Prostate gland (tissue), 2 donors: ENCODE measurements at regions not wholly inside any gene's neighbourhood (a gene's known extent, or its start where the extent isn't known, plus 50 kb on each side); places are given as distances from the start of the nearest gene placed in this dataset.

Experiments used
- DNase-seq: peaks from one replicate; pipeline ENCODE4 v3.0.0-alpha.2; 2019; ENCODE audit warnings: low spot score
- H3K27ac ChIP-seq, 2 donors: fragments of 200-600 bp; sonication (generic); 2 replicates each; pipeline ENCODE4 v1.5.1; 2017 to 2019
- H3K27me3 ChIP-seq: fragments of 200-600 bp; sonication (generic); replicated peaks from 2 replicates; pipeline ENCODE4 v1.5.1; 2019; ENCODE audit not compliant: insufficient read depth
- H3K36me3 ChIP-seq, 2 donors: fragments of 200-600 bp; sonication (generic); 1 replicate in 1 of 2; 2 replicates in 1 of 2; pipeline versions ENCODE4 v1.5.1 to v1.8.1; 2017 to 2019
- H3K4me1 ChIP-seq: fragments of 200-600 bp; sonication (generic); replicated peaks from 2 replicates; pipeline ENCODE4 v1.5.1; 2019
- H3K4me3 ChIP-seq, 2 donors: fragments of 200-600 bp; sonication (generic); 2 replicates each; pipeline ENCODE4 v1.5.1; 2017 to 2019
- H3K9me3 ChIP-seq: fragments of 200-600 bp; sonication (generic); 2 replicates; pipeline ENCODE4 v1.5.1; 2017
- CTCF ChIP-seq, 4 experiments: fragments of 200-600 bp in 2 of 4; fragments of 450-650 bp in 2 of 4; sonication (generic) in 2 of 4; IDR thresholded peaks; 1 replicate in 3 of 4; 2 replicates in 1 of 4; pipeline ENCODE4 v1.5.1; 2016 to 2019; ENCODE audit warnings: antibody characterized with exemption in 4 of 4, mild to moderate bottlenecking in 2 of 4, moderate library complexity in 2 of 4
- POLR2A ChIP-seq: fragments of 450-650 bp; IDR thresholded peaks from one replicate; pipeline ENCODE4 v1.6.1; 2016; ENCODE audit warnings: antibody characterized with exemption, mild to moderate bottlenecking
- POLR2AphosphoS5 ChIP-seq: sonication (generic); formaldehyde crosslinking; IDR thresholded peaks from one replicate; pipeline ENCODE4 v1.6.1; 2017; ENCODE audit warnings: antibody characterized with exemption
- WGBS: methylation state at CpG from one replicate; pipeline ENCODE4 v1.1.5; 2018; 5-methylcytosine and 5-hydroxymethylcytosine counted together
- intact Hi-C: fragments of 100-400 bp; cut with DNase I; formaldehyde crosslinking; loops from one replicate; pipeline ENCODE4 v1.14.2; 2022

GRCh38 chr18:37902344-37902743 lies 336.7 kb upstream of the CELF4 start:
- H3K4me3 ChIP-seq = no peak overlapping the region
- WGBS = 85% methylated on average over 2 of the region's 2 CpGs
- no peaks in the 10 kb centered on the region for H3K4me1 ChIP-seq
- intact Hi-C loops = no loop called here
- DNase-seq = no peak
- H3K27me3 ChIP-seq = no peaks in the 10 kb centered on the region
- no peak overlapping the region for H3K27ac ChIP-seq
- no peaks in the 10 kb centered on the region for H3K9me3 ChIP-seq
- H3K36me3 ChIP-seq = no peaks in the 10 kb centered on the region
- TF ChIP-seq POLR2A (no peak), CTCF (IDR thresholded peaks at IDR 0.05) (no peak), POLR2AphosphoS5 (no peak)

GRCh38 chr18:37900326-37900725 lies 334.7 kb upstream of the CELF4 start:
- Histone ChIP-seq H3K27me3 (no peaks in the 10 kb centered on the region), H3K4me1 (no peaks in the 10 kb centered on the region), H3K27ac (no peak overlapping the region), H3K9me3 (no peaks in the 10 kb centered on the region), H3K36me3 (no peaks in the 10 kb centered on the region), H3K4me3 (no peak overlapping the region)
- intact Hi-C loops = no loop called here
- TF ChIP-seq POLR2AphosphoS5 (no peak), CTCF (IDR thresholded peaks at IDR 0.05) (no peak), POLR2A (no peak)
- DNase-seq = no peak
- WGBS = 35% methylated on average over 2 of the region's 2 CpGs

- Histone ChIP-seq H3K27me3 (no peaks in the 10 kb centered on the region), H3K4me3 (no peak overlapping the region), H3K36me3 (no peaks in the 10 kb centered on the region), H3K9me3 (no peaks in the 10 kb centered on the region), H3K27ac (no peak overlapping the region), H3K4me1 (no peaks in the 10 kb centered on the region)
- no peak for TF ChIP-seq POLR2AphosphoS5
- TF ChIP-seq CTCF (IDR thresholded peaks at IDR 0.05) = no peak
- no peak for TF ChIP-seq POLR2A
- no peak for DNase-seq
- WGBS = 77% methylated on average over 5 of the region's 5 CpGs
- intact Hi-C loops = no loop called here
Measured at GRCh38 chr18:37889963-37890362, 324.4 kb upstream of the CELF4 start.

GRCh38 chr18:37874721-37875120 lies 309.1 kb upstream of the CELF4 start:
- Histone ChIP-seq H3K4me3 (no peak overlapping the region), H3K36me3 (no peaks in the 10 kb centered on the region), H3K27me3 (no peaks in the 10 kb centered on the region), H3K9me3 (no peaks in the 10 kb centered on the region), H3K27ac (no peak overlapping the region), H3K4me1 (no peaks in the 10 kb centered on the region)
- no peak for TF ChIP-seq POLR2AphosphoS5
- TF ChIP-seq POLR2A = no peak
- TF ChIP-seq CTCF (IDR thresholded peaks at IDR 0.05) = no peak
- WGBS = 85% methylated on average over 1 of the region's 1 CpG
- no peak for DNase-seq
- intact Hi-C loops = no loop called here

GRCh38 chr18:37873416-37873815 lies 307.8 kb upstream of the CELF4 start:
- no peak for DNase-seq
- no peak overlapping the region for H3K4me3 ChIP-seq
- intact Hi-C loops = no loop called here
- no peak overlapping the region for H3K27ac ChIP-seq
- no peaks in the 10 kb centered on the region for H3K9me3 ChIP-seq
- H3K36me3 ChIP-seq = no peaks in the 10 kb centered on the region
- WGBS = 58% methylated on average over 1 of the region's 1 CpG
- no peaks in the 10 kb centered on the region for H3K27me3 ChIP-seq
- TF ChIP-seq POLR2AphosphoS5 (no peak), POLR2A (no peak), CTCF (IDR thresholded peaks at IDR 0.05) (no peak)
- no peaks in the 10 kb centered on the region for H3K4me1 ChIP-seq
